A673 (cell line): ENCODE measurements at regions not wholly inside any gene's neighbourhood (a gene's known extent, or its start where the extent isn't known, plus 50 kb on each side); places are given as distances from the start of the nearest gene placed in this dataset.

ENCODE experiments used
- BruUV-seq: library from RNA; stranded (reverse); fragments of 400-500 nt; replicated peaks from 2 replicates; lab custom pipeline; 2021; lab: Mats Ljungman, UMichigan
- CTCF ChIA-PET: fragments of 300-600 bp; sonication (Branson Sonifier 250); formaldehyde crosslinking; loops from one replicate; lab custom pipeline; 2022; ENCODE audit warnings: antibody characterized with exemption; lab: Charles Lee
- POLR2A ChIA-PET: fragments of 300-600 bp; sonication (Branson Sonifier 250); formaldehyde crosslinking; loops from one replicate; lab custom pipeline; 2022; ENCODE audit warnings: antibody characterized with exemption; ENCODE audit not compliant: low non-redundant PET; lab: Charles Lee
- DNase-seq: peaks from one replicate; pipeline ENCODE4 v3.0.0-alpha.2; 2015; ENCODE audit warnings: low spot score
- H3K27ac ChIP-seq: fragments of 200-600 bp; sonication (generic); 2 replicates; pipeline ENCODE4 v1.5.1; 2016; ENCODE audit warnings: mixed run types, low read depth, mild to moderate bottlenecking, mixed read lengths, antibody characterized with exemption, low read length; ENCODE audit not compliant: poor library complexity, severe bottlenecking
- H3K27me3 ChIP-seq: fragments of 200-600 bp; sonication (generic); replicated peaks from 2 replicates; pipeline ENCODE4 v1.6.1; 2017; ENCODE audit warnings: mixed run types, low read depth, mild to moderate bottlenecking, mixed read lengths, antibody characterized with exemption, low read length; ENCODE audit not compliant: insufficient read depth, poor library complexity
- H3K36me3 ChIP-seq: fragments of 200-600 bp; sonication (generic); 2 replicates; pipeline ENCODE4 v1.6.1; 2016; ENCODE audit warnings: mixed run types, mild to moderate bottlenecking, mixed read lengths, antibody characterized with exemption, low read length; ENCODE audit not compliant: insufficient read depth, poor library complexity, severe bottlenecking
- H3K4me1 ChIP-seq: fragments of 200-600 bp; sonication (generic); 2 replicates; pipeline ENCODE4 v1.6.1; 2017; ENCODE audit warnings: mixed run types, mild to moderate bottlenecking, mixed read lengths, antibody characterized with exemption, low read length; ENCODE audit not compliant: insufficient read depth, poor library complexity, severe bottlenecking
- H3K4me3 ChIP-seq: fragments of 200-600 bp; sonication (generic); 2 replicates; pipeline ENCODE4 v1.5.1; 2016; ENCODE audit warnings: low read depth, mixed run types, mild to moderate bottlenecking, mixed read lengths, low read length; ENCODE audit not compliant: poor library complexity, severe bottlenecking
- H3K9me3 ChIP-seq: fragments of 200-600 bp; sonication (generic); 2 replicates; pipeline ENCODE4 v1.6.1; 2016; ENCODE audit warnings: mixed run types, low read depth, mild to moderate bottlenecking, mixed read lengths, antibody characterized with exemption, low read length; ENCODE audit not compliant: poor library complexity, severe bottlenecking
- CTCF ChIP-seq: fragments of 300-800, 200-600 bp; sonication (generic); conservative IDR thresholded peaks from 2 replicates; pipeline ENCODE4 v1.5.1; 2017; ENCODE audit warnings: low read depth, mild to moderate bottlenecking, antibody characterized with exemption, low read length, moderate library complexity, mixed read lengths
- EZH2 ChIP-seq: fragments of 200-600 bp; sonication (generic); IDR thresholded peaks from 2 replicates; pipeline ENCODE4 v1.6.1; 2017; ENCODE audit warnings: borderline replicate concordance, low read depth, mild to moderate bottlenecking, mixed read lengths, antibody characterized with exemption, low read length; ENCODE audit not compliant: poor library complexity, severe bottlenecking
- intact Hi-C: fragments of 100-400 bp; cut with micrococcal nuclease; formaldehyde crosslinking; loops from one replicate; pipeline ENCODE4 v1.10.0; 2022; ENCODE audit not compliant: unreplicated experiment

GRCh38 chr2:225196579-225196978 is 154.3 kb upstream of the DOCK10 start:
- H3K27ac ChIP-seq, result no peak overlapping the region
- intact Hi-C loops, result no loop called here
- no peaks in the 10 kb centered on the region for H3K36me3 ChIP-seq
- TF ChIP-seq EZH2, result no peak
- TF ChIP-seq CTCF, result no peak
- no peak for DNase-seq
- no TSS peak for BruUV-seq
- POLR2A ChIA-PET, result no interaction called here
- no peaks in the 10 kb centered on the region for H3K9me3 ChIP-seq
- CTCF ChIA-PET, result no interaction called here
- no peaks in the 10 kb centered on the region for H3K27me3 ChIP-seq
- H3K4me1 ChIP-seq, result peaks cover 13% of the 10 kb centered on the region
- H3K4me3 ChIP-seq, result no peak overlapping the region

- Histone ChIP-seq H3K27me3 (no peaks in the 10 kb centered on the region), H3K36me3 (no peaks in the 10 kb centered on the region), H3K4me3 (no peak overlapping the region), H3K27ac (no peak overlapping the region), H3K9me3 (no peaks in the 10 kb centered on the region), H3K4me1 (peaks cover 43% of the 10 kb centered on the region)
- POLR2A ChIA-PET, result no interaction called here
- no TSS peak for BruUV-seq
- intact Hi-C loops, result no loop called here
- CTCF ChIA-PET, result no interaction called here
- TF ChIP-seq EZH2 (no peak), CTCF (no peak)
- no peak for DNase-seq
Observed at GRCh38 chr2:225192869-225193268, 150.6 kb upstream of the DOCK10 start.

- CTCF ChIA-PET, result no interaction called here
- intact Hi-C loops, result no loop called here
- Histone ChIP-seq H3K9me3 (no peaks in the 10 kb centered on the region), H3K27me3 (no peaks in the 10 kb centered on the region), H3K4me1 (peaks cover 41% of the 10 kb centered on the region), H3K36me3 (no peaks in the 10 kb centered on the region), H3K4me3 (no peak overlapping the region), H3K27ac (no peak overlapping the region)
- POLR2A ChIA-PET, result no interaction called here
- BruUV-seq, result no TSS peak
- DNase-seq, result no peak
- TF ChIP-seq CTCF (no peak), EZH2 (no peak)
Observed at GRCh38 chr2:225190987-225191386, 148.7 kb upstream of the DOCK10 start.
